ENCODE measurements at regions not wholly inside any gene's neighbourhood (a gene's known extent, or its start where the extent isn't known, plus 50 kb on each side); places are given as distances from the start of the nearest gene placed in this dataset.

- Histone ChIP-seq H3K4me3 (no peak overlapping the region), H3K27me3 (replicated peaks in 1 of 2; ENCODE audit: control insufficient read depth in 2 of 2, insufficient read depth in 2 of 2, low read length in 1 of 2) (no peaks in the 10 kb centered on the region), H3K79me2 (ENCODE audit: control insufficient read depth, insufficient read depth, low read length) (no peaks in the 10 kb centered on the region), H4K20me1 (ENCODE audit: control insufficient read depth, insufficient read depth) (no peaks in the 10 kb centered on the region), H3K4me2 (ENCODE audit: control insufficient read depth, insufficient read depth) (no peak overlapping the region), H2AFZ (ENCODE audit: control insufficient read depth, low read depth, low read length) (no peak overlapping the region), H3K9me3 (replicated peaks; ENCODE audit: control insufficient read depth, insufficient read depth, low read length) (no peaks in the 10 kb centered on the region), H3K27ac (ENCODE audit: control insufficient read depth, insufficient read depth) (no peak overlapping the region), H3K36me3 (ENCODE audit: control insufficient read depth in 2 of 2, insufficient read depth in 2 of 2, low read length in 1 of 2) (no peaks in the 10 kb centered on the region), H3K9ac (ENCODE audit: control insufficient read depth, insufficient read depth, low read length) (no peak overlapping the region), H3K4me1 (ENCODE audit: control insufficient read depth, insufficient read depth, low read length) (no peaks in the 10 kb centered on the region)
- no TSS peak for BruUV-seq (replicated peaks)
- intact Hi-C loops (cut with micrococcal nuclease; ENCODE audit: unreplicated experiment), result no loop called here
- TF ChIP-seq E4F1 (IDR thresholded peaks at IDR 0.05; ENCODE audit: borderline replicate concordance, partially characterized antibody) (no peak), NFYB (IDR thresholded peaks at IDR 0.05; ENCODE audit: insufficient read depth, low read depth, low read length) (no peak), KDM1A (IDR thresholded peaks at IDR 0.05; ENCODE audit: borderline replicate concordance) (no peak), SMAD1 (IDR thresholded peaks at IDR 0.05; ENCODE audit: low read depth, partially characterized antibody) (no peak), NKRF (conservative IDR thresholded peaks at IDR 0.05) (no peak), CREB1 (IDR thresholded peaks at IDR 0.05; ENCODE audit: low read depth) (no peak), GABPA (IDR thresholded peaks at IDR 0.05; ENCODE audit: low read depth) (no peak), ZNF592 (IDR thresholded peaks at IDR 0.05) (no peak), MEF2A (IDR thresholded peaks at IDR 0.05; ENCODE audit: insufficient read depth, low read depth, low read length) (no peak), CHD1 (IDR thresholded peaks at IDR 0.05; ENCODE audit: low read depth, low read length) (no peak), PAX8 (IDR thresholded peaks at IDR 0.05) (no peak), NRF1 (conservative IDR thresholded peaks at IDR 0.05; ENCODE audit: low read depth, low read length) (no peak), EGR1 (IDR thresholded peaks at IDR 0.05; ENCODE audit: borderline replicate concordance in 1 of 2, low read depth in 2 of 2, low read length in 2 of 2) (no peak), POLR2A (IDR thresholded peaks at IDR 0.05; ENCODE audit: low read depth, low read length) (no peak), TARDBP (IDR thresholded peaks at IDR 0.05; ENCODE audit: borderline replicate concordance) (no peak), NBN (IDR thresholded peaks at IDR 0.05) (no peak), RCOR1 (conservative IDR thresholded peaks at IDR 0.05; ENCODE audit: low read depth, low read length) (no peak), EED (IDR thresholded peaks at IDR 0.05; ENCODE audit: low read depth) (no peak)
- FAIRE-seq, result no peak
- RAD21 ChIA-PET (ENCODE audit: unreplicated experiment), result interaction anchor here (1.0 kb wide), 2 partner anchors 62 to 64 kb away, joined by 3 to 6 read pairs; no protein-coding TSS in a partner anchor
- in situ Hi-C loops (cut with MboI), result no loop called here
- POLR2A ChIA-PET, result no interaction called here
- 4% methylated on average over 2 of the region's 2 CpGs for WGBS (ENCODE audit: insufficient coverage, insufficient replicate concordance, low lambda C conversion rate, missing lambda C conversion rate)
- DNase-seq (ENCODE audit: low read depth, low spot score), result no peak
- SMC1A ChIA-PET (ENCODE audit: uncharacterized antibody, unreplicated experiment), result no interaction called here
- CTCF ChIA-PET, result no interaction called here
- ATAC-seq, result no peak
These were observed 243.0 kb upstream of the CHST9 start for GRCh38 chr18:27428120-27428519.

Measured in GM12878 (cell line).